ENCODE measurements at regions not wholly inside any gene's neighbourhood (a gene's known extent, or its start where the extent isn't known, plus 50 kb on each side); places are given as distances from the start of the nearest gene placed in this dataset.

DNA sequence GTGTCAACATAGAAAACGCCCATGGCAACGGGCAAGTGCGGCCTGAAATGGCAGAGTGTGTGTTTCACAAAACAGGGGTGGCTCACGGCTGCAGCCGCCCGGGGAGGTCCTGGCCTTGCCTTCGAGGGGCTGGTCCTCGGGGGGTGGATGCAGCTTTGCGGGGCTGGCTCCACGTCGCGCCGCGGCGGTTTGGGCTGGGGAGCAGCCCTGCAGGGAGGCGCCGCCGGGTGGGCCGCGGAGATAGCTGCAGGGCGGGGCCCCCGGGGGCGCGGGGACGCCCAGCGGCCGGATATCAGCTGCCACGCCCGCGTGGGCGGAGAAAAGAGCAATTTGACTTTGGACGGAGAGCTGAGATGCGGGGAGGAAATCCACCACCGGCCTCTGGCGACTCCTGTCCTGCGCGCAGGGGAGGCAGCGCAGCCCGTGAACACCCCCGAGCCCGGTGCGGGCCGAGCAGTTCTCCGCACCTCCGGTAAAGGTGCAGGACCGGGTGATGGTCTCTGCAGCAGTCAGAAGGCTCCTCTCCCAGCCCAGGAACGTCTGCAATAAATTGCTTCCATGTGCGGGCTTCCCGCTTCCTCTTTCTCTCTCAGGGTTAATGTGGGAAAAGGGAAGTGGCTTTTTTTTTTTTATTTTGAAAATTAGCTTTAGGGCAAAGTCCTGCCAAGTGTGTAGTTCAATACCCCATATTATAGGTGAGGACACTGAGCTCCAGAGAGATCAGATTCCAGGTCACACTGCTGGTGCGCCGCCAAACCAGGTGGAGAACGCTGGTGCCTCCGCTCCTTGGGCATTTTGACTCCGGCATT, 110.5 kb downstream of the ARF6 start:
- Mint-ChIP-seq H3K4me3 (ENCODE audit: low read depth) (peak overlapping the region; percentile 83), H3K4me1 (ENCODE audit: low read depth) (peaks cover 34% of the 10 kb centered on the region), H3K9me3 (no peaks in the 10 kb centered on the region), H3K27me3 (ENCODE audit: low read depth) (no peaks in the 10 kb centered on the region), H3K36me3 (ENCODE audit: low read depth) (peaks cover 4% of the 10 kb centered on the region), H3K27ac (peak overlapping the region; percentile 98)
- DNase-seq (ENCODE audit: low spot score), result peak; percentile 76
- intact Hi-C loops (cut with micrococcal nuclease), result loop anchor here (2.0 to 5.0 kb wide), 4 partner anchors 17 to 519 kb away; partner anchors contain the start of genes DMAC2L and L2HGDH

DNA sequence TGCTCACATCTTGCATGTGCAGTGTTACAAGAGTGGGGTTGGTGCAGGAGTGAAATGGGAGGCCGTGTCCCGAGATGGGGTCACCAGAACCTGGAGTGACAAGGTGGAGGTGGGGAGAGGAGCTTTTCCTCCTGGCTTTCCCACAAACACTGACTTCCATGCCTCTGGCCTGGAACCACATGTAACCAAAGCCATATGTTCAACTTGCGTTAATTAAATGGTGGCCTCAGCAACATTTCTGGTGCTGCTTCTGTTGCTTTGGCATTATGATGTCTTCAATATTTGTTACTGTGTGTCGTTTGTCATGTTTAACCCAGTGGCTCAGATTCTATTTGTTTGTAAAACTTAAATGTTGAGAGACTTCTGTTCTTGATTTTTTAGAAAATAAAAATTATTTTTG, 110.2 kb downstream of the VCPKMT start:
- intact Hi-C loops (cut with micrococcal nuclease), result no loop called here
- DNase-seq (ENCODE audit: low spot score), result no peak
- Mint-ChIP-seq H3K27me3 (ENCODE audit: low read depth) (no peaks in the 10 kb centered on the region), H3K36me3 (ENCODE audit: low read depth) (peaks cover 8% of the 10 kb centered on the region), H3K4me3 (ENCODE audit: low read depth) (no peak overlapping the region), H3K9me3 (no peaks in the 10 kb centered on the region), H3K4me1 (ENCODE audit: low read depth) (peaks cover 17% of the 10 kb centered on the region), H3K27ac (peak overlapping the region; percentile 20)

GRCh38 chr14:50007123-50007903, 109.1 kb downstream of the VCPKMT start:
- Mint-ChIP-seq H3K27me3 (ENCODE audit: low read depth) (no peaks in the 10 kb centered on the region), H3K27ac (no peak overlapping the region), H3K36me3 (ENCODE audit: low read depth) (peaks cover 8% of the 10 kb centered on the region), H3K4me1 (ENCODE audit: low read depth) (peaks cover 11% of the 10 kb centered on the region), H3K9me3 (no peaks in the 10 kb centered on the region), H3K4me3 (ENCODE audit: low read depth) (no peak overlapping the region)
- intact Hi-C loops (cut with micrococcal nuclease), result no loop called here
- DNase-seq (ENCODE audit: low spot score), result no peak

DNA sequence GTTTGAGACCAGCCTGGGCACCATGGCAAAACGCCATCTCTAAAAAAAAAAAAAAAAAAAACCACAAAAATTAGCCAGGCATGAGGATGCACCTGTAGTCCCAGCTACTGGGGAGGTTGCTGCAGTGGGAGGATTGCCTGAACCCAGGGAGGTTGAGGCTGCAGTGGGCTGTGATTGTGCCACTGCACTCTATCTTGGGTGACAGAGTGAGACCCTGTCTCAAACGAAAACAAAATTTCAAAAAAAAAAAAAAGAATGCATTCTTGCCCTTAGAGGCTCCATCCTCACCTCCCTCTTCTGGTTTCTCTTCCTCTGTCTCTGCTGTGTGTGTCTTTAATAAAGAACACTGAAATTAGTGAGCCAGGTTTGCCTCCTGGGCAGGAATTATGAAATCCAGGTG, 107.8 kb downstream of the VCPKMT start:
- intact Hi-C loops (cut with micrococcal nuclease), result no loop called here
- DNase-seq (ENCODE audit: low spot score), result no peak
- Mint-ChIP-seq H3K36me3 (ENCODE audit: low read depth) (peaks cover 11% of the 10 kb centered on the region), H3K27me3 (ENCODE audit: low read depth) (no peaks in the 10 kb centered on the region), H3K4me1 (ENCODE audit: low read depth) (peaks cover 14% of the 10 kb centered on the region), H3K4me3 (ENCODE audit: low read depth) (no peak overlapping the region), H3K27ac (no peak overlapping the region), H3K9me3 (no peaks in the 10 kb centered on the region)

DNA sequence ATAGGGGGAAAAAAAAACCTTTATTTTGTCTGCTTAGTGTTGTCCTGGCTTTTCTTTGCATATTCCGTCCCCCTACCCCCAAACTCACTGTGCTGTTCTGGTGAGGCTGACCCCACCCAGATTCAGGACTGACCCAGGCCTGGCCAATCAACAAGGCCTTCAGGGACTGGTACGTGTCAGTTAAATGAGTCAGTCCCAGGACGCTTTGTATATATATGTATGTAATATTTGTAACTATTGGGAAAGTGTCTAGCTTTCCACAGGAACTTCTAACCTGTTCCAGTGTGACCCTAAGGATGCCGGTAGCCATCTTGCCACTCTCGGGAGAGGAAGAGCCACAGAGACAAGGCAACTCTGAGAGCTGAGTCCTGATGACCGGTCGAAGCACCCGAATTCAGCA, 107.4 kb downstream of the VCPKMT start:
- no peaks in the 10 kb centered on the region for H3K27me3 Mint-ChIP-seq (ENCODE audit: low read depth)
- H3K9me3 Mint-ChIP-seq, result no peaks in the 10 kb centered on the region
- H3K4me3 Mint-ChIP-seq (ENCODE audit: low read depth), result no peak overlapping the region
- H3K36me3 Mint-ChIP-seq (ENCODE audit: low read depth), result peaks cover 12% of the 10 kb centered on the region
- intact Hi-C loops (cut with micrococcal nuclease), result no loop called here
- no peak for DNase-seq (ENCODE audit: low spot score)
- no peak overlapping the region for H3K27ac Mint-ChIP-seq
- peaks cover 14% of the 10 kb centered on the region for H3K4me1 Mint-ChIP-seq (ENCODE audit: low read depth)

- Mint-ChIP-seq H3K27ac (no peak overlapping the region), H3K9me3 (peaks cover under 1% of the 10 kb centered on the region), H3K27me3 (ENCODE audit: low read depth) (no peaks in the 10 kb centered on the region), H3K4me3 (ENCODE audit: low read depth) (no peak overlapping the region), H3K36me3 (ENCODE audit: low read depth) (peaks cover 12% of the 10 kb centered on the region), H3K4me1 (ENCODE audit: low read depth) (peaks cover 15% of the 10 kb centered on the region)
- DNase-seq (ENCODE audit: low spot score), result no peak
- intact Hi-C loops (cut with micrococcal nuclease), result no loop called here
These were observed 105.6 kb downstream of the VCPKMT start for GRCh38 chr14:50010752-50011151.

- intact Hi-C loops (cut with micrococcal nuclease), result no loop called here
- peaks cover 4% of the 10 kb centered on the region for H3K9me3 Mint-ChIP-seq
These were observed 105.1 kb downstream of the VCPKMT start for GRCh38 chr14:50011242-50011641.

DNA sequence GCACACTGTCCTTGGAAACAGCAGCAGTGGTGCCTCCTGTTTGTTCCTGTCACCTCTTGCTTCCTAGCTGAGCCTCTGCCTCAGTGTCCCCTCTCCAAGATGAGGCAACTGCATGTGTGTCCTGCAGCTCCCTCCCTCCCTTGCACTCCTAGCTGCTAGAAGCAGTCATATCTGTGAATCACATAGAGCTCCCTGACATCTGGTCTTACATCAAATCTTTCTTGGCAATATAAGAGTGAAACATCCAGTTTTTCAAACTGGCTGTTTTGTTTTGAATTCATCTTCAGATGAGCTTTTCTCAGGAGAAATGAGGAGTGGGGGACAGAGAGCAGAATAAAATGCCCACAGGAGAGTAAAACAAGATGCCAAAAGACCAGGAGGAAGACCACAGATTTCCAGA, 103.7 kb downstream of the VCPKMT start:
- Mint-ChIP-seq H3K9me3 (peaks cover 4% of the 10 kb centered on the region), H3K27me3 (ENCODE audit: low read depth) (no peaks in the 10 kb centered on the region), H3K27ac (no peak overlapping the region), H3K4me3 (ENCODE audit: low read depth) (no peak overlapping the region), H3K4me1 (ENCODE audit: low read depth) (peaks cover 20% of the 10 kb centered on the region), H3K36me3 (ENCODE audit: low read depth) (peaks cover 19% of the 10 kb centered on the region)
- DNase-seq (ENCODE audit: low spot score), result no peak
- intact Hi-C loops (cut with micrococcal nuclease), result no loop called here

More at GRCh38 chr14:50011242-50011641, 105.1 kb downstream of the VCPKMT start:
- Mint-ChIP-seq H3K27me3 (ENCODE audit: low read depth) (no peaks in the 10 kb centered on the region), H3K4me1 (ENCODE audit: low read depth) (peaks cover 19% of the 10 kb centered on the region), H3K36me3 (ENCODE audit: low read depth) (peaks cover 17% of the 10 kb centered on the region), H3K27ac (no peak overlapping the region), H3K4me3 (ENCODE audit: low read depth) (no peak overlapping the region)
- DNase-seq (ENCODE audit: low spot score), result no peak

GRCh38 chr14:50013198-50013918, 103.0 kb downstream of the VCPKMT start:
- Mint-ChIP-seq H3K36me3 (ENCODE audit: low read depth) (peaks cover 19% of the 10 kb centered on the region), H3K27ac (no peak overlapping the region), H3K4me3 (ENCODE audit: low read depth) (no peak overlapping the region), H3K4me1 (ENCODE audit: low read depth) (peaks cover 20% of the 10 kb centered on the region), H3K9me3 (peaks cover 4% of the 10 kb centered on the region), H3K27me3 (ENCODE audit: low read depth) (no peaks in the 10 kb centered on the region)
- intact Hi-C loops (cut with micrococcal nuclease), result no loop called here
- no peak for DNase-seq (ENCODE audit: low spot score)

DNA sequence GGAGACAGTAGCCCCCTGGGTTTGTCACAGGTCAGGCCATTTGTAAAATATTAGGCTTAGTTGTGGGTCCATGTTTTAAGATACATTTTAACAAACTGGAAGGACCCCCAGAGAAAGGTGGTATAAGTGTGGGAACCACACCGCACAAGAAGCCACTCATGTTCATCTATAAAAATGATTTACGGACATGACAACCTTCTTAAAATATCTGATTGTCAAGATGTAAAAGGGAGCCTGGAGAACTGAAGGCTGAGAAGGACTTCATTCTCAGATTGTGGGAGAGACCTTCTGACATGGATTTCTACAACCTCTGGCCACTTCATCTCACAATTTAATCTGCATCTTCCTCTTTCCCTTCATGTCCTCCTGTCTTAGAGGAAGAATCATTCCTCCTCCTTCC, 102.4 kb downstream of the VCPKMT start:
- Mint-ChIP-seq H3K27ac (no peak overlapping the region), H3K9me3 (peaks cover 7% of the 10 kb centered on the region), H3K36me3 (ENCODE audit: low read depth) (peaks cover 25% of the 10 kb centered on the region), H3K27me3 (ENCODE audit: low read depth) (no peaks in the 10 kb centered on the region), H3K4me1 (ENCODE audit: low read depth) (peaks cover 17% of the 10 kb centered on the region), H3K4me3 (ENCODE audit: low read depth) (no peak overlapping the region)
- intact Hi-C loops (cut with micrococcal nuclease), result no loop called here
- DNase-seq (ENCODE audit: low spot score), result no peak

DNA sequence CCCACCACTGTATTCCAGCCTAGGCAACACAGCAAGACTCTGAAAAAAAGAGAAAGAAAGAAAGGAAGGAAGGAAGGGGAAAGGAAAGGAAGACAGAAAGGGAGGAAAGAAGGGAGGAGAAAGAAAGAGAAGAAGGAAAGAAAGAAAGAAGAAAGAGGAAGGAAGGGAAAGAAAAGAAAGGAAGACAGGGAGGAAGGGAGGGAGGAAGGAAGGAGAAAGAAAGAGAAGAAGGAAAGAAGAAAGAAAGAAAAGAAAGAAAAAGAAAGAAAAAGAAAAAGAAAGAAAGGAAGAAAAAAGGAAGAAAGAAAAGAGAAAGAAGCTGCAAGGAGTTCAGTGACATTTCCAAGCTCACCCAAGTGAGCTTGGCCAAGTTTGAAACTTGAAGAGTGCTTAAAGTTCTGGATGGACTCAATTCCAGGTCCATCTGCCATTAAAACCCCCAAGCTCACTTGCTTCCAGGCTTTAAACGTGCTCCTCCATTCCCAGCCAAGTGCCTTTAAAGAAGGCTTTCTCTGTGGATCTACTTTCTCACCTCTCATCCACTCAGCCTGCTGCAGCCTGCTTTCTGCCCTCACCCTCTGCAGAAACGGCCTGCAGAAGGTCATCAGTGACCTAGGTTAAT, 101.5 kb downstream of the VCPKMT start:
- Mint-ChIP-seq H3K27ac (no peak overlapping the region), H3K4me3 (ENCODE audit: low read depth) (no peak overlapping the region)

DNA sequence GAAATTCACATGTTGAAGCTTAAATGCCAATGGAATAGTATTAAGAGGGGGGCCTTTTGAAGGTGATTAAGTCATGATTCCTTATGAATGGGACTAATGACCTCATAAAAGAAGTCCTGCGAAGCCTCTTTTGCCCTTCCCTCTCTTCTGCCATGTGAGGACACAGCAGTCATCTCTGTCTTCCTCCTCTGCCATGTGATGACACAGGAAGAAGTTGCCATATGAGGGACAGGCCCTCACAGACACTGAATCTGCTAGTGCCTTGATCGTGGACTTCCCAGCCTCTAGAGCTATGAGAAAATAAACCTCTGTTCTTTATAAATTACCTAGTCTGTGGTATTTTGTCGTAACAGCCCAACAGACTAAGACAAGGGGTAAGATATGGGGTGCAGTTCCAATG, 100.7 kb downstream of the VCPKMT start:
- Mint-ChIP-seq H3K4me1 (ENCODE audit: low read depth) (peaks cover 23% of the 10 kb centered on the region), H3K4me3 (ENCODE audit: low read depth) (no peak overlapping the region), H3K27ac (no peak overlapping the region), H3K36me3 (ENCODE audit: low read depth) (peaks cover 35% of the 10 kb centered on the region), H3K27me3 (ENCODE audit: low read depth) (no peaks in the 10 kb centered on the region), H3K9me3 (peaks cover 24% of the 10 kb centered on the region)
- no peak for DNase-seq (ENCODE audit: low spot score)
- intact Hi-C loops (cut with micrococcal nuclease), result no loop called here

More for the DNA sequence above, 101.5 kb downstream of the VCPKMT start:
- DNase-seq (ENCODE audit: low spot score), result no peak
- intact Hi-C loops (cut with micrococcal nuclease), result no loop called here
- Mint-ChIP-seq H3K9me3 (peaks cover 16% of the 10 kb centered on the region), H3K27me3 (ENCODE audit: low read depth) (no peaks in the 10 kb centered on the region), H3K4me1 (ENCODE audit: low read depth) (peaks cover 20% of the 10 kb centered on the region), H3K36me3 (ENCODE audit: low read depth) (peaks cover 33% of the 10 kb centered on the region)

Data from activated T-helper 2 cell treated with anti-CD3 and anti-CD28 coated beads, Interferon-gamma antibody, Interleukin-2, Interleukin-4, amounts not matched to agents 10 μg/mL and 5 μg/mL and 100 μg/mL, durations not matched to agents 14 hours and 24 hours and 36 hours (primary cell).